HCT116 (cell line): ENCODE measurements at regions not wholly inside any gene's neighbourhood (a gene's known extent, or its start where the extent isn't known, plus 50 kb on each side); places are given as distances from the start of the nearest gene placed in this dataset.

Experiments
- ATAC-seq: fragments of 200-7000 bp; cut with Tn5 transposase; 2 replicates; pipeline ENCODE4 v1.9.1; 2020; ENCODE audit warnings: mild to moderate bottlenecking, moderate library complexity
- BruUV-seq: library from RNA; stranded (reverse); fragments of 400-500 nt; replicated peaks from 2 replicates; lab custom pipeline; 2021; lab: Mats Ljungman, UMichigan
- CTCF ChIA-PET: fragments of 300-600 bp; sonication (Branson Sonifier 250); formaldehyde crosslinking; loops from one replicate; lab custom pipeline; 2021; ENCODE audit warnings: antibody characterized with exemption; lab: Charles Lee
- POLR2A ChIA-PET: fragments of 300-600, 350-600 bp; sonication (Branson Sonifier 250); formaldehyde crosslinking; loops from one replicate; lab custom pipeline; 2021; ENCODE audit warnings: antibody characterized with exemption; lab: Charles Lee
- RAD21 ChIA-PET, 2 experiments: fragments of 300-600 bp; sonication (Branson Sonifier 250); formaldehyde crosslinking; loops; one replicate each; lab custom pipeline; 2023; ENCODE audit warnings: low total read pairs in 2 of 2; ENCODE audit not compliant: uncharacterized antibody in 2 of 2, unreplicated experiment in 2 of 2, low non-redundant PET in 1 of 2; lab: Charles Lee
- DNase-seq: peaks from one replicate; pipeline ENCODE4 v3.0.0-alpha.2; 2010; ENCODE audit warnings: low read depth, low spot score
- H2AFZ ChIP-seq: fragments of 200-600 bp; shearing (Covaris generic), sonication (generic); 2 replicates; pipeline ENCODE4 v1.6.1; 2017; ENCODE audit warnings: low read depth, mixed run types, mixed read lengths, antibody characterized with exemption, low read length; ENCODE audit not compliant: poor library complexity, severe bottlenecking
- H3K27ac ChIP-seq: 2 replicates; pipeline ENCODE4 v1.5.1; 2012; ENCODE audit warnings: low read depth, low read length
- H3K27me3 ChIP-seq: fragments of 200-600 bp; sonication (generic); 2 replicates; pipeline ENCODE4 v1.6.1; 2016; ENCODE audit warnings: mixed run types, low read length, mixed read lengths; ENCODE audit not compliant: insufficient read depth
- H3K36me3 ChIP-seq, 2 experiments: fragments of 200-500 bp in 1 of 2; fragments of 200-600 bp in 1 of 2; sonication (Bioruptor generic) in 1 of 2; sonication (generic) in 1 of 2; 2 replicates each; pipeline versions ENCODE4 v1.5.1 to v1.6.1; 2014 to 2016; ENCODE audit warnings: low read length in 2 of 2, inconsistent platforms in 1 of 2, mixed read lengths in 1 of 2, mixed run types in 1 of 2; ENCODE audit not compliant: insufficient read depth in 2 of 2, control insufficient read depth in 1 of 2
- H3K4me1 ChIP-seq, 2 experiments: fragments of 200-600 bp in 1 of 2; sonication (generic) in 1 of 2; 2 replicates each; pipeline versions ENCODE4 v1.5.1 to v1.6.1; 2012 to 2017; ENCODE audit warnings: low read length in 2 of 2, inconsistent platforms in 1 of 2, mild to moderate bottlenecking in 1 of 2, mixed read lengths in 1 of 2, mixed run types in 1 of 2, moderate library complexity in 1 of 2; ENCODE audit not compliant: insufficient read depth in 2 of 2, control insufficient read depth in 1 of 2
- H3K4me2 ChIP-seq: fragments of 200-600 bp; sonication (generic); 2 replicates; pipeline ENCODE4 v1.6.1; 2017; ENCODE audit warnings: mixed run types, low read length, mixed read lengths
- H3K4me3 ChIP-seq, 2 experiments: fragments of 200-600 bp in 1 of 2; sonication (generic) in 1 of 2; replicated peaks in 1 of 2; 2 replicates each; pipeline ENCODE4 v1.5.1; 2011 to 2016; ENCODE audit warnings: low read length in 2 of 2, control low read depth in 1 of 2, low read depth in 1 of 2, mild to moderate bottlenecking in 1 of 2, mixed read lengths in 1 of 2, mixed run types in 1 of 2
- H3K79me2 ChIP-seq: fragments of 200-600 bp; sonication (generic); 2 replicates; pipeline ENCODE4 v1.6.1; 2017; ENCODE audit warnings: mild to moderate bottlenecking, mixed run types, low read length, moderate library complexity, mixed read lengths; ENCODE audit not compliant: insufficient read depth
- H3K9ac ChIP-seq: fragments of 200-600 bp; sonication (generic); 2 replicates; pipeline ENCODE4 v1.6.1; 2016; ENCODE audit warnings: low read length, mixed read lengths
- H3K9me2 ChIP-seq: fragments of 200-600 bp; sonication (generic), shearing (Covaris generic); 2 replicates; pipeline ENCODE4 v1.6.1; 2017; ENCODE audit warnings: mixed run types, mild to moderate bottlenecking, moderate library complexity; ENCODE audit not compliant: insufficient read depth
- H3K9me3 ChIP-seq, 2 experiments: fragments of 200-500 bp in 1 of 2; fragments of 200-600 bp in 1 of 2; sonication (Bioruptor generic) in 1 of 2; sonication (generic) in 1 of 2; 2 replicates each; pipeline ENCODE4 v1.6.1; 2014 to 2017; ENCODE audit warnings: low read length in 2 of 2, mixed read lengths in 2 of 2, inconsistent platforms in 1 of 2, low read depth in 1 of 2, mild to moderate bottlenecking in 1 of 2, mixed run types in 1 of 2, moderate library complexity in 1 of 2; ENCODE audit not compliant: control insufficient read depth in 1 of 2, insufficient read depth in 1 of 2
- H4K20me1 ChIP-seq: fragments of 200-600 bp; sonication (generic), shearing (Covaris generic); 2 replicates; pipeline ENCODE4 v1.6.1; 2017; ENCODE audit warnings: mixed run types, mild to moderate bottlenecking, moderate library complexity; ENCODE audit not compliant: insufficient read depth
- CEBPB ChIP-seq: IDR thresholded peaks from 2 replicates; pipeline ENCODE4 v1.6.1; 2012; ENCODE audit warnings: low read depth
- ELF1 ChIP-seq: IDR thresholded peaks from 2 replicates; pipeline ENCODE4 v1.6.1; 2012; ENCODE audit warnings: low read depth, borderline replicate concordance
- EZH2 ChIP-seq: fragments of 200-600 bp; sonication (generic); IDR thresholded peaks from 2 replicates; pipeline ENCODE4 v1.6.1; 2017; ENCODE audit warnings: antibody characterized with exemption, mixed run types
- EZH2phosphoT487 ChIP-seq: fragments of 200-600 bp; IDR thresholded peaks from 2 replicates; pipeline ENCODE4 v1.6.1; 2018; ENCODE audit warnings: antibody characterized with exemption, borderline replicate concordance
- JUND ChIP-seq: IDR thresholded peaks from 2 replicates; pipeline ENCODE4 v1.6.1; 2012
- POLR2A ChIP-seq: IDR thresholded peaks from 2 replicates; pipeline ENCODE4 v1.7.0; 2011; ENCODE audit warnings: borderline replicate concordance; ENCODE audit not compliant: insufficient read depth, insufficient read length; ENCODE audit errors: extremely low read depth
- POLR2AphosphoS5 ChIP-seq: IDR thresholded peaks from 2 replicates; pipeline ENCODE4 v1.6.1; 2011; ENCODE audit warnings: mild to moderate bottlenecking, low read depth, low read length, moderate library complexity
- RAD21 ChIP-seq: IDR thresholded peaks from 2 replicates; pipeline ENCODE4 v1.6.1; 2012; ENCODE audit warnings: low read depth, mild to moderate bottlenecking
- SIN3A ChIP-seq: IDR thresholded peaks from 2 replicates; pipeline ENCODE4 v1.6.1; 2012; ENCODE audit warnings: low read depth
- SP1 ChIP-seq: IDR thresholded peaks from 2 replicates; pipeline ENCODE4 v1.6.1; 2012; ENCODE audit warnings: low read depth
- SRF ChIP-seq: IDR thresholded peaks from 2 replicates; pipeline ENCODE4 v1.6.1; 2012; ENCODE audit warnings: low read depth
- TCF7L2 ChIP-seq: IDR thresholded peaks from 2 replicates; pipeline ENCODE4 v1.7.0; 2011; ENCODE audit warnings: borderline replicate concordance, inconsistent platforms; ENCODE audit not compliant: insufficient read depth, insufficient read length; ENCODE audit errors: extremely low read depth
- YY1 ChIP-seq: IDR thresholded peaks from 2 replicates; pipeline ENCODE4 v1.6.1; 2011; ENCODE audit warnings: low read length, low read depth, moderate library complexity, mild to moderate bottlenecking; ENCODE audit not compliant: insufficient replicate concordance; ENCODE audit errors: extremely low read depth
- ZFX ChIP-seq: fragments of 450-650 bp; IDR thresholded peaks from 2 replicates; pipeline ENCODE4 v1.6.1; 2017
- ZNF274 ChIP-seq: fragments of 200-500 bp; sonication (Bioruptor generic); IDR thresholded peaks from 2 replicates; pipeline ENCODE4 v1.6.1; 2014; ENCODE audit warnings: mild to moderate bottlenecking, low read depth, low read length, inconsistent platforms
- intact Hi-C: fragments of 100-400 bp; cut with micrococcal nuclease; formaldehyde crosslinking; loops from 2 replicates; pipeline ENCODE4 v1.10.0; 2022
- TF ChIP-seq, protein P1 (sequence below): IDR thresholded peaks from 2 replicates; pipeline ENCODE4 v1.6.1; 2011; ENCODE audit warnings: mild to moderate bottlenecking, low read length, moderate library complexity; ENCODE audit not compliant: insufficient replicate concordance; ENCODE audit errors: extremely low read depth
- TF ChIP-seq, protein P2 (sequence below), 3 experiments: fragments of 200-600 bp in 1 of 3; sonication (generic) in 1 of 3; IDR thresholded peaks in 2 of 3; conservative IDR thresholded peaks in 1 of 3; 2 replicates each; pipeline ENCODE4 v1.5.1; 2012 to 2017; ENCODE audit warnings: low read depth in 2 of 3, low read length in 2 of 3, antibody characterized with exemption in 1 of 3, borderline replicate concordance in 1 of 3, control low read depth in 1 of 3, mild to moderate bottlenecking in 1 of 3, mixed read lengths in 1 of 3, mixed run types in 1 of 3, moderate library complexity in 1 of 3; ENCODE audit not compliant: insufficient read depth in 1 of 3

DNA sequence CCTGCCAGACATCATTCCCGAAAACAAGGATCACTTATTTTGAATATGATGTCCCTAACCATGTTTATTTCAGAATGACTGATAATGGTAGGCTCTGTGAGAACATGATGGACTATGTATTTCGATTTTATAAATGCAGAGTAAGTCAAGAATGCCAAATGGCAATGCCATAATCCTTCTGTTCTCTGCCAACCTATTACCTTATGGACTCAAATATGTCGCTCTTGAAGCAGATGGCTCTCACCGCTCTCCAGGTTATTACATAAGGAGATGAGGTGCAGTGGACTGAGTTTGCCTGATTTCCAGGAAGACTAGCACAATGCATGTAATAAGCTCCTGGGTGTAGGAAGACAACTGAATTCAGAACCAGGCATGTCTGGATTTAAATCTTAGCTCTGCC is 227.2 kb downstream of the BTG1 start:
- DNase-seq, result no peak
- ATAC-seq, result no peak
- H3K9ac ChIP-seq, result no peak overlapping the region
- BruUV-seq, result no TSS peak
- H4K20me1 ChIP-seq, result no peaks in the 10 kb centered on the region
- CTCF ChIA-PET, result no interaction called here
- TF ChIP-seq RAD21 (no peak), SP1 (no peak), POLR2AphosphoS5 (no peak), TCF7L2 (no peak), CEBPB (no peak), JUND (no peak), POLR2A (no peak), SIN3A (no peak), ZFX (no peak), SRF (no peak), ZNF274 (no peak), YY1 (no peak), EZH2phosphoT487 (no peak), EZH2 (no peak), ELF1 (no peak)
- TF ChIP-seq, protein P1, sequence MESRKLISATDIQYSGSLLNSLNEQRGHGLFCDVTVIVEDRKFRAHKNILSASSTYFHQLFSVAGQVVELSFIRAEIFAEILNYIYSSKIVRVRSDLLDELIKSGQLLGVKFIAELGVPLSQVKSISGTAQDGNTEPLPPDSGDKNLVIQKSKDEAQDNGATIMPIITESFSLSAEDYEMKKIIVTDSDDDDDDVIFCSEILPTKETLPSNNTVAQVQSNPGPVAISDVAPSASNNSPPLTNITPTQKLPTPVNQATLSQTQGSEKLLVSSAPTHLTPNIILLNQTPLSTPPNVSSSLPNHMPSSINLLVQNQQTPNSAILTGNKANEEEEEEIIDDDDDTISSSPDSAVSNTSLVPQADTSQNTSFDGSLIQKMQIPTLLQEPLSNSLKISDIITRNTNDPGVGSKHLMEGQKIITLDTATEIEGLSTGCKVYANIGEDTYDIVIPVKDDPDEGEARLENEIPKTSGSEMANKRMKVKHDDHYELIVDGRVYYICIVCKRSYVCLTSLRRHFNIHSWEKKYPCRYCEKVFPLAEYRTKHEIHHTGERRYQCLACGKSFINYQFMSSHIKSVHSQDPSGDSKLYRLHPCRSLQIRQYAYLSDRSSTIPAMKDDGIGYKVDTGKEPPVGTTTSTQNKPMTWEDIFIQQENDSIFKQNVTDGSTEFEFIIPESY, result no peak
- TF ChIP-seq, protein P2, sequence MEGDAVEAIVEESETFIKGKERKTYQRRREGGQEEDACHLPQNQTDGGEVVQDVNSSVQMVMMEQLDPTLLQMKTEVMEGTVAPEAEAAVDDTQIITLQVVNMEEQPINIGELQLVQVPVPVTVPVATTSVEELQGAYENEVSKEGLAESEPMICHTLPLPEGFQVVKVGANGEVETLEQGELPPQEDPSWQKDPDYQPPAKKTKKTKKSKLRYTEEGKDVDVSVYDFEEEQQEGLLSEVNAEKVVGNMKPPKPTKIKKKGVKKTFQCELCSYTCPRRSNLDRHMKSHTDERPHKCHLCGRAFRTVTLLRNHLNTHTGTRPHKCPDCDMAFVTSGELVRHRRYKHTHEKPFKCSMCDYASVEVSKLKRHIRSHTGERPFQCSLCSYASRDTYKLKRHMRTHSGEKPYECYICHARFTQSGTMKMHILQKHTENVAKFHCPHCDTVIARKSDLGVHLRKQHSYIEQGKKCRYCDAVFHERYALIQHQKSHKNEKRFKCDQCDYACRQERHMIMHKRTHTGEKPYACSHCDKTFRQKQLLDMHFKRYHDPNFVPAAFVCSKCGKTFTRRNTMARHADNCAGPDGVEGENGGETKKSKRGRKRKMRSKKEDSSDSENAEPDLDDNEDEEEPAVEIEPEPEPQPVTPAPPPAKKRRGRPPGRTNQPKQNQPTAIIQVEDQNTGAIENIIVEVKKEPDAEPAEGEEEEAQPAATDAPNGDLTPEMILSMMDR (IDR thresholded peaks at IDR 0.05 in 2 of 3, conservative IDR thresholded peaks at IDR 0.05 in 1 of 3; ENCODE audit: borderline replicate concordance in 1 of 3, insufficient read depth in 1 of 3, low read depth in 2 of 3, low read length in 2 of 3), result no peak
- H3K9me2 ChIP-seq, result no peaks in the 10 kb centered on the region
- POLR2A ChIA-PET, result no interaction called here
- H3K79me2 ChIP-seq, result no peaks in the 10 kb centered on the region
- no peak overlapping the region for H3K4me2 ChIP-seq
- no peaks in the 10 kb centered on the region for H3K27me3 ChIP-seq
- no peaks in the 10 kb centered on the region for H3K9me3 ChIP-seq
- no peaks in the 10 kb centered on the region for H3K4me1 ChIP-seq
- RAD21 ChIA-PET, result no interaction called here
- H3K4me3 ChIP-seq, result no peak overlapping the region
- no peaks in the 10 kb centered on the region for H3K36me3 ChIP-seq
- intact Hi-C loops, result no loop called here
- H2AFZ ChIP-seq, result no peak overlapping the region
- no peak overlapping the region for H3K27ac ChIP-seq
